ENCODE measurements at regions not wholly inside any gene's neighbourhood (a gene's known extent, or its start where the extent isn't known, plus 50 kb on each side); places are given as distances from the start of the nearest gene placed in this dataset.

DNA sequence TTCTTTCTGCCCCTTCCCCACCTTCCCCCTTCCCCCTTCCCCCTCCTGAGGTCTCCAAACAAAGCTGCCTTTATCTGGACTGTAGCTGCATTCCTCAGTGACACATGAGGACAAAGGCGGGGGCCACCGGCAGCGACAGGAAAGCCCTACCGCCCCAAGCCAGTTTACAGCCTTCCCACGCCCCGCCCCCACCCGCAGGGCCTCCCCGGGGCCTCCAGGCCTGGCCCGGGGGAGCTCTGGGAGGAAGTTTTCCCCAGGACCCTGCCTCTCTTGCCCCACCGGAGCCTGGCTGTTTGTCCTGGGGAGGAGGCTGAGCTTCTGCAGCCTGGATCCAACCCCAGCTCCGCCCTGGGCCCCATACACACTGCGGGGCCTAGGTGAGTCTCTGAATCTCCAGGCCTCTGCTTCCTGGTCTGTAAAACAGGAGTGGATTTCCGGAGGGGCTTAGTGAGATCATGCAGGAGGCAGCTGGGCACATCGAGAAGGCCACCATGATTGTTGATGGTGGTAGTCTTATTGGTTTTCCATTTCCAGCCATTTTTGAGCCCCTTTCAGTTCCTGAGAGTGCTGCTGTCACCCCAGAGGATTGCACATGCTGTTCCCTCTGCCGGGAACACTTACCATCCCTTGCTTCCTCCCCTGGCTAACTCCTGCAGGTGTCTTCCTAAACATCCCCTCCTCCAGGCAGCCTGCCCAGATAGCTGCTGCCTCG lies 130.7 kb downstream of the MN1 start:
- Histone ChIP-seq H3K4me1 (peaks cover 0 to 57% of the 10 kb centered on the region in 2 donors), H3K27ac (peak overlapping the region; percentile 91 to 94), H3K27me3 (no peaks in the 10 kb centered on the region), H3K4me3 (no peak overlapping the region), H3K9me3 (peaks cover 3 to 5% of the 10 kb centered on the region in 2 donors), H3K36me3 (no peaks in the 10 kb centered on the region)
- TF ChIP-seq, protein P1, sequence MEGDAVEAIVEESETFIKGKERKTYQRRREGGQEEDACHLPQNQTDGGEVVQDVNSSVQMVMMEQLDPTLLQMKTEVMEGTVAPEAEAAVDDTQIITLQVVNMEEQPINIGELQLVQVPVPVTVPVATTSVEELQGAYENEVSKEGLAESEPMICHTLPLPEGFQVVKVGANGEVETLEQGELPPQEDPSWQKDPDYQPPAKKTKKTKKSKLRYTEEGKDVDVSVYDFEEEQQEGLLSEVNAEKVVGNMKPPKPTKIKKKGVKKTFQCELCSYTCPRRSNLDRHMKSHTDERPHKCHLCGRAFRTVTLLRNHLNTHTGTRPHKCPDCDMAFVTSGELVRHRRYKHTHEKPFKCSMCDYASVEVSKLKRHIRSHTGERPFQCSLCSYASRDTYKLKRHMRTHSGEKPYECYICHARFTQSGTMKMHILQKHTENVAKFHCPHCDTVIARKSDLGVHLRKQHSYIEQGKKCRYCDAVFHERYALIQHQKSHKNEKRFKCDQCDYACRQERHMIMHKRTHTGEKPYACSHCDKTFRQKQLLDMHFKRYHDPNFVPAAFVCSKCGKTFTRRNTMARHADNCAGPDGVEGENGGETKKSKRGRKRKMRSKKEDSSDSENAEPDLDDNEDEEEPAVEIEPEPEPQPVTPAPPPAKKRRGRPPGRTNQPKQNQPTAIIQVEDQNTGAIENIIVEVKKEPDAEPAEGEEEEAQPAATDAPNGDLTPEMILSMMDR (IDR thresholded peaks at IDR 0.05) = no peak
- no peak for DNase-seq (ENCODE audit: low spot score)

DNA sequence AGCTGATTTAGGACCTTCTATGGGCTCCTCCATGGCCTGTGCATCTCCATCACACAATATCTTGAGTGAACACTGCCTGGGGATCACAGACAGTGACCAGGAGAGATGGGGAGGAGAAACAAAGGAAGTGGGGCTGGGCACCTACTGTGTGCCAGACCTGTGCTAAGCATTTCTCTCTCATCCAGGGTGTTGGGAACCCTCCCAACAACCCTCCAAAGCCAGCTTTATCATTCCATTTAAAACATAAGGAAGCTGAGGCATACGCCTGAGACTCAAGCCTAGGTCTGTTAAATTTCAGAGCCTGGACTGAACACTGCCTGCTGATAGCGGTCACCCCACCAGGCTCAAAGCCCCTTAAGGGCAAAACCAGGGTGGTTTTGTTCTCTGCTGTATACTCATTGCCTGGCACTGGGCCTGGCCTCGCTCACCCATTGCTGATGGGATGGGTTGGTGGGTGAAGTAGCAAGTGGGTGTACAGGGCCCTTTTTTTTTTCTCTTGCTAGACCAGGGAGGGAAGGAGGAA lies 130.1 kb downstream of the MN1 start:
- Histone ChIP-seq H3K4me1 (peaks cover 0 to 57% of the 10 kb centered on the region in 2 donors), H3K27me3 (no peaks in the 10 kb centered on the region), H3K4me3 (no peak overlapping the region), H3K27ac (peak overlapping the region; percentile 91 to 94), H3K36me3 (no peaks in the 10 kb centered on the region), H3K9me3 (peaks cover under 1 to 5% of the 10 kb centered on the region in 2 donors)
- TF ChIP-seq, protein P1 (IDR thresholded peaks at IDR 0.05) = no peak
- DNase-seq (ENCODE audit: low spot score) = no peak

DNA sequence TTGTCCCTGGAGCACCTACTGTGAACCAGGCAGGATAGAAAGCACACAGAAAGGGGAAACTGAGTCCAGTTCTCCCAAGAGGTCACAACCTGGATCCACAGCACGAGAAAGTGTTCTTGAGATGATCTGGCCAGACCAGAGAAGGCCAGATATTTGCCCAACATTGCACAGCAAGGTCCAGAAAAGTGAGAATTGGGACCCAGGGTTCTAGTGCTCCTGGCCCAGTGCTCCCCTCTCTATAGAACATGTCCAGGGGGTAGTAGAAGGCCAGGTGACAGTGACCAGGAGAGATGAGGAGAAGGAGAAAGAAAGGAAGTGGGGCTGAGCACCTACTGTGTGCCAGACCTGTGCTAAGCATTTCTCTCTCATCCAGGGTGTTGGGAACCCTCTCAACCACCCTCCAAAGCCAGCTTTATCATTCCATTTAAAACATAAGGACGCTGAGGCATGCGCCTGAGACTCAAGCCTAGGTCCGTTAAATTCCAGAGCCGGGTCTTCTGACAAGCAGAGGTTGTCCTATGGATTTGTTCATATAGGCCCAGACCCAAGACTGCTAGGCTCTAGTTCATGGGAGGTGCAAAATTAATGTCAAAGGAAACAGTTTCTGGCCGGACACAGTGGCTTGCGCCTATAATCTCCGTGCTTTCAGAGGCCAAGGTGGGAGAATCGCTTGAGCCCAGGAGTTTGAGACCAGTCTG lies 128.7 kb downstream of the MN1 start:
- Histone ChIP-seq H3K4me1 (peaks cover 0 to 47% of the 10 kb centered on the region in 2 donors), H3K9me3 (peaks cover 0 to 6% of the 10 kb centered on the region in 2 donors), H3K36me3 (no peaks in the 10 kb centered on the region), H3K27me3 (no peaks in the 10 kb centered on the region), H3K27ac (peak overlapping the region in 1 of 2 donors; percentile 59), H3K4me3 (no peak overlapping the region)
- TF ChIP-seq, protein P1 (IDR thresholded peaks at IDR 0.05) = no peak
- no peak for DNase-seq (ENCODE audit: low spot score)

DNA sequence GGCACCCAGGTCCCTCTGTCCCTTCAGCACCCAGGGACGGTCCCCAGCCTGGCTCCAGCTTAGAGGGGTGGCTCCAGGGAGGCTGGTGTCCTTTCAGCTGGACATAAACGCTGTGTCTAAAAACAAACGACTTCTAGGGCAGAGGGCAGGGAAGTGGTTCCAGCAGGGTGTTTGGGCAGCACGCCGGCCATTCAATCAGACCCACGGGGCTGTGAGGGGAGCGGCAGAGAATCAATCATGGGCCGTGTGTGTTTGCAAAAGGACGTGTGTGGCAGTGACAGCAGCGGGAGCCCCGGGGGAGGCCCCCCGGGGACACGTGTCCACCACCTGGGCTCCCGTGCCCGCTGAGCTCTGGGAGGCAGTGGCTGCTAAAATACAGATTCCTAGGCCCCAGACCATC lies 127.7 kb downstream of the MN1 start:
- H3K4me3 ChIP-seq = no peak overlapping the region
- peak overlapping the region; percentile 45 to 59 for H3K27ac ChIP-seq
- no peaks in the 10 kb centered on the region for H3K36me3 ChIP-seq
- H3K4me1 ChIP-seq = peaks cover 0 to 41% of the 10 kb centered on the region in 2 donors
- H3K27me3 ChIP-seq = no peaks in the 10 kb centered on the region
- TF ChIP-seq, protein P1 (IDR thresholded peaks at IDR 0.05) = no peak
- peaks cover 0 to 6% of the 10 kb centered on the region in 2 donors for H3K9me3 ChIP-seq
- no peak for DNase-seq (ENCODE audit: low spot score)

DNA sequence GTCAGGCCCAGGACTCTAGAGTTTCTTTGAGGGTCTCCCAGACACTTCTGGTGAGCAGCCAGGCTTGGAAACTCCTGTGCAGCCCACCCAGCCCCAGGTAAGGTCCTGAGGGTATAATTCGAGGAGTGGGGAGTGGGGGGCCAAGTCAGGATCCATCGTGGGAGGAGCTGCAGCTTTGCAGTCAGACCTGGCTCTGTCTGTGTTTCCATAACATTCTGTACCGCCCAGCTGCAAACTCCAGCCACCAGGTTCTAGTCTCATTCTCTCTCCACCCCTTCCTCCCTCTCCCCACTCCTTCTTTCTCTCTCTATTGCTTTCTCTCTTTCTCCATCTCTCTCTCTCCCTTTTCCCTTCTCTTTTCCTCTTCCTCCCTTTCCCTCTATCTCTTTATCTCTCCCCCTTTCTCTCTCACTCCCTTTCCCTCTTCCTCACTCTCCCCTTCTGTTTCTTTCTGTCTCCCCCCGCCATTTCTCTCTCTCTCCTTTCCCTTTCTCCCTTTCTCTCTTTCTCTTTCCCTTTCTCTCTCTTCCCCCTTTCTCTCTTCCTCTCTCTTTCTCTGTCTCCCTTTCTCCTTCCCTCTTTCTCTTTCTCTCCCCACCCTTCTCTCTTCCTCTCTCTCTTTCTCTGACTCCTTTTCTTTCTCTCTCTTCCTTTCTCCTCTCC lies 127.2 kb downstream of the MN1 start:
- peaks cover 0 to 35% of the 10 kb centered on the region in 2 donors for H3K4me1 ChIP-seq
- no peak overlapping the region for H3K4me3 ChIP-seq
- no peaks in the 10 kb centered on the region for H3K36me3 ChIP-seq
- DNase-seq (ENCODE audit: low spot score) = no peak
- no peaks in the 10 kb centered on the region for H3K27me3 ChIP-seq
- peak overlapping the region; percentile 45 to 59 for H3K27ac ChIP-seq
- TF ChIP-seq, protein P1 (IDR thresholded peaks at IDR 0.05) = no peak
- peaks cover 0 to 6% of the 10 kb centered on the region in 2 donors for H3K9me3 ChIP-seq

Measured in right atrium auricular region (tissue), 2 donors.